Breast epithelium (tissue), 4 donors: ENCODE measurements at regions not wholly inside any gene's neighbourhood (a gene's known extent, or its start where the extent isn't known, plus 50 kb on each side); places are given as distances from the start of the nearest gene placed in this dataset.

Experiments
- DNase-seq, 2 donors: peaks; one replicate each; pipeline ENCODE4 v3.0.0-alpha.2; 2019; ENCODE audit warnings: low spot score in 2 of 2
- H3K27ac ChIP-seq, 2 donors: fragments of 200-600 bp; sonication (generic) in 1 of 2; one replicate each; pipeline ENCODE4 v1.5.1; 2016 to 2019; ENCODE audit warnings: mild to moderate bottlenecking in 1 of 2
- H3K27me3 ChIP-seq, 2 donors: fragments of 200-600 bp; sonication (generic) in 1 of 2; one replicate each; pipeline versions ENCODE4 v1.5.1 to v1.6.0; 2017 to 2019; ENCODE audit warnings: control low read depth in 1 of 2, mild to moderate bottlenecking in 1 of 2
- H3K36me3 ChIP-seq: fragments of 200-600 bp; one replicate; pipeline ENCODE4 v1.5.1; 2019
- H3K4me1 ChIP-seq, 2 donors: fragments of 200-600 bp; sonication (generic); one replicate each; pipeline ENCODE4 v1.5.1; 2016 to 2019; ENCODE audit warnings: control low read depth in 1 of 2
- H3K4me3 ChIP-seq, 3 donors: fragments of 200-600 bp; sonication (generic); 1 replicate in 2 of 3; 2 replicates in 1 of 3; pipeline ENCODE4 v1.5.1; 2016 to 2019; ENCODE audit warnings: mild to moderate bottlenecking in 3 of 3, moderate library complexity in 2 of 3
- H3K9me3 ChIP-seq, 2 donors: fragments of 200-600 bp; sonication (generic) in 1 of 2; one replicate each; pipeline ENCODE4 v1.5.1; 2016 to 2019; ENCODE audit warnings: control low read depth in 1 of 2
- CTCF ChIP-seq, 3 donors: fragments of 450-650 bp; IDR thresholded peaks; one replicate each; pipeline ENCODE4 v1.5.1; 2016 to 2017; ENCODE audit warnings: antibody characterized with exemption in 3 of 3, mild to moderate bottlenecking in 3 of 3, moderate library complexity in 3 of 3
- POLR2A ChIP-seq: fragments of 450-650 bp; IDR thresholded peaks from one replicate; pipeline ENCODE4 v1.6.1; 2016; ENCODE audit warnings: antibody characterized with exemption, mild to moderate bottlenecking, moderate library complexity
- POLR2AphosphoS5 ChIP-seq, 3 donors: sonication (generic); formaldehyde crosslinking; IDR thresholded peaks; one replicate each; pipeline ENCODE4 v1.6.1; 2017; ENCODE audit warnings: antibody characterized with exemption in 3 of 3
- intact Hi-C: fragments of 100-400 bp; cut with DNase I; formaldehyde crosslinking; loops from one replicate; pipeline ENCODE4 v1.15.1; 2023; ENCODE audit warnings: low total_unique reads

GRCh38 chr10:20415684-20416083, 481.4 kb downstream of the NEBL start:
- no peaks in the 10 kb centered on the region for H3K27me3 ChIP-seq
- H3K4me1 ChIP-seq: no peaks in the 10 kb centered on the region
- H3K27ac ChIP-seq: no peak overlapping the region
- TF ChIP-seq POLR2A (no peak), CTCF (IDR thresholded peaks at IDR 0.05) (no peak), POLR2AphosphoS5 (IDR thresholded peaks at IDR 0.05) (no peak)
- H3K9me3 ChIP-seq: peaks cover 7 to 8% of the 10 kb centered on the region in 2 donors
- no peak for DNase-seq
- intact Hi-C loops: no loop called here
- no peaks in the 10 kb centered on the region for H3K36me3 ChIP-seq
- no peak overlapping the region for H3K4me3 ChIP-seq

GRCh38 chr10:20407357-20407756, 489.8 kb downstream of the NEBL start:
- H3K36me3 ChIP-seq: no peaks in the 10 kb centered on the region
- H3K4me1 ChIP-seq: no peaks in the 10 kb centered on the region
- no peaks in the 10 kb centered on the region for H3K27me3 ChIP-seq
- TF ChIP-seq POLR2A (no peak), CTCF (IDR thresholded peaks at IDR 0.05) (no peak), POLR2AphosphoS5 (IDR thresholded peaks at IDR 0.05) (no peak)
- DNase-seq: no peak
- no peak overlapping the region for H3K27ac ChIP-seq
- H3K4me3 ChIP-seq: no peak overlapping the region
- H3K9me3 ChIP-seq: no peaks in the 10 kb centered on the region
- intact Hi-C loops: no loop called here

GRCh38 chr10:20406281-20407104, 490.6 kb downstream of the NEBL start:
- Histone ChIP-seq H3K9me3 (no peaks in the 10 kb centered on the region), H3K27ac (no peak overlapping the region), H3K36me3 (no peaks in the 10 kb centered on the region), H3K4me1 (no peaks in the 10 kb centered on the region), H3K27me3 (no peaks in the 10 kb centered on the region), H3K4me3 (no peak overlapping the region)
- DNase-seq: no peak
- TF ChIP-seq POLR2A: no peak
- intact Hi-C loops: no loop called here

- Histone ChIP-seq H3K4me3 (no peak overlapping the region), H3K27ac (no peak overlapping the region), H3K36me3 (no peaks in the 10 kb centered on the region), H3K4me1 (no peaks in the 10 kb centered on the region), H3K9me3 (no peaks in the 10 kb centered on the region), H3K27me3 (no peaks in the 10 kb centered on the region)
- intact Hi-C loops: no loop called here
- no peak for TF ChIP-seq POLR2AphosphoS5 (IDR thresholded peaks at IDR 0.05)
- TF ChIP-seq POLR2A: no peak
- TF ChIP-seq CTCF (IDR thresholded peaks at IDR 0.05): no peak
- no peak for DNase-seq
These were observed 491.4 kb downstream of the NEBL start for GRCh38 chr10:20405761-20406160.

- no peak for TF ChIP-seq POLR2A
- no peak for TF ChIP-seq POLR2AphosphoS5 (IDR thresholded peaks at IDR 0.05)
- TF ChIP-seq CTCF (IDR thresholded peaks at IDR 0.05): no peak
- H3K4me3 ChIP-seq: no peak overlapping the region
These were observed 492.1 kb downstream of the NEBL start for GRCh38 chr10:20405050-20405449.

More at GRCh38 chr10:20405050-20405449, 492.1 kb downstream of the NEBL start:
- intact Hi-C loops: no loop called here
- Histone ChIP-seq H3K27me3 (no peaks in the 10 kb centered on the region), H3K36me3 (no peaks in the 10 kb centered on the region), H3K27ac (no peak overlapping the region), H3K4me1 (no peaks in the 10 kb centered on the region), H3K9me3 (no peaks in the 10 kb centered on the region)
- DNase-seq: no peak
